SU-DHL-6 (cell line): ENCODE measurements at regions not wholly inside any gene's neighbourhood (a gene's known extent, or its start where the extent isn't known, plus 50 kb on each side); places are given as distances from the start of the nearest gene placed in this dataset.

Experiments used
- EZH2phosphoT487 ChIP-seq: fragments of 200-600 bp; sonication (generic), shearing (Covaris generic); conservative IDR thresholded peaks from 2 replicates; pipeline ENCODE4 v1.6.1; 2018; ENCODE audit warnings: mild to moderate bottlenecking, antibody characterized with exemption, low read length, moderate library complexity, mixed read lengths
- TF ChIP-seq, protein P1 (sequence below): fragments of 200-600 bp; sonication (generic); IDR thresholded peaks from one replicate; pipeline ENCODE4 v1.5.1; 2017; ENCODE audit warnings: antibody characterized with exemption, mild to moderate bottlenecking, low read length, moderate library complexity; ENCODE audit not compliant: insufficient read depth, poor library complexity, severe bottlenecking

DNA sequence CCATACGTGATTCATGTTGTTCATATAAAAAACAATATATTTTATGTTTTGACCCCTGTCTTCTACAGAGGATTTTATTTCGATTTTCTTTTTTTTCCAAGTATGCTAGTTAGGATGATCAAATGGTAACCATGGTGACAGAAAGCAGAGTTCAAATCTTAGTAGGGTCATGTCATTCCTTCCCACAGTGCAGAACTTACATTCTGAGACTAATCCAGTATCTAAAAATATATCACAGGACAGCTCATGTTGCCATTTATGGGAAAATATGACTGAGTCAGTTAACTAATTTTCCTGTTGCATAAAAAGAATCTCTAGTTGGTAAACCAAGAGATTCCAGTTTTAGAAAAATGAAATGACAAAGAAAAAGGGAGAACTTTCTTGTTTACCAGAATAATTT is 209.5 kb downstream of the PARM1 start:
- TF ChIP-seq, protein P1, sequence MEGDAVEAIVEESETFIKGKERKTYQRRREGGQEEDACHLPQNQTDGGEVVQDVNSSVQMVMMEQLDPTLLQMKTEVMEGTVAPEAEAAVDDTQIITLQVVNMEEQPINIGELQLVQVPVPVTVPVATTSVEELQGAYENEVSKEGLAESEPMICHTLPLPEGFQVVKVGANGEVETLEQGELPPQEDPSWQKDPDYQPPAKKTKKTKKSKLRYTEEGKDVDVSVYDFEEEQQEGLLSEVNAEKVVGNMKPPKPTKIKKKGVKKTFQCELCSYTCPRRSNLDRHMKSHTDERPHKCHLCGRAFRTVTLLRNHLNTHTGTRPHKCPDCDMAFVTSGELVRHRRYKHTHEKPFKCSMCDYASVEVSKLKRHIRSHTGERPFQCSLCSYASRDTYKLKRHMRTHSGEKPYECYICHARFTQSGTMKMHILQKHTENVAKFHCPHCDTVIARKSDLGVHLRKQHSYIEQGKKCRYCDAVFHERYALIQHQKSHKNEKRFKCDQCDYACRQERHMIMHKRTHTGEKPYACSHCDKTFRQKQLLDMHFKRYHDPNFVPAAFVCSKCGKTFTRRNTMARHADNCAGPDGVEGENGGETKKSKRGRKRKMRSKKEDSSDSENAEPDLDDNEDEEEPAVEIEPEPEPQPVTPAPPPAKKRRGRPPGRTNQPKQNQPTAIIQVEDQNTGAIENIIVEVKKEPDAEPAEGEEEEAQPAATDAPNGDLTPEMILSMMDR, result no peak
- no peak for TF ChIP-seq EZH2phosphoT487
